ENCODE measurements at regions not wholly inside any gene's neighbourhood (a gene's known extent, or its start where the extent isn't known, plus 50 kb on each side); places are given as distances from the start of the nearest gene placed in this dataset.
"Not testable (repeated sequence)": the region's sequence is repeated elsewhere in the genome, so short reads cannot be mapped to it uniquely, and the experiment has no call there.

DNA sequence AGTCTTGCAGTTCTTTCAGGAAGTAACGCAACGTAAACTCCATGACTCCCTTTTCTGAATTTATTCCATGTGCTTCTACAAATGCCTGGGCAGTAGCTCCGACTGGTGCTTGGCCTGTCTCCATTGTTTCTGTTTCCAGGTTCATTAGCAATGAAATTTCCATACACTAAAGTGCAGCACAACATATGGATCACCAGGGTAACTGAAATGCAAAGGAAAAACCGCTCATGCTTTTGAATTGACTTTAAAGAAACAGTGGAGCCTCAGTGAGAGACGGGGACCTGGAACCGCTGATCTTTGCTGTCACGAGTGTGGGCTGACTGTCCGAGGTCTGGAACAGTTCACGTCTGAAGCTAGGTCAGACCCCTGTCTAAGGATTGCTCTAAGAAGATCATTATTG is 126.5 kb upstream of the IGFBP3 start:
- TF ChIP-seq JUND (IDR thresholded peaks at IDR 0.05) (no peak), EZH2phosphoT487 (IDR thresholded peaks at IDR 0.05; ENCODE audit: borderline replicate concordance) (no peak), YY1 (IDR thresholded peaks at IDR 0.05; ENCODE audit: extremely low read depth, insufficient replicate concordance, low read depth, low read length) (no peak), RAD21 (IDR thresholded peaks at IDR 0.05; ENCODE audit: low read depth) (no peak), SRF (IDR thresholded peaks at IDR 0.05; ENCODE audit: low read depth) (no peak), CTCF (IDR thresholded peaks at IDR 0.05 in 2 of 3, conservative IDR thresholded peaks at IDR 0.05 in 1 of 3; ENCODE audit: borderline replicate concordance in 1 of 3, insufficient read depth in 1 of 3, low read depth in 2 of 3, low read length in 2 of 3) (no peak), SIN3A (IDR thresholded peaks at IDR 0.05; ENCODE audit: low read depth) (no peak), CEBPB (IDR thresholded peaks at IDR 0.05; ENCODE audit: low read depth) (no peak), EGR1 (IDR thresholded peaks at IDR 0.05; ENCODE audit: low read depth) (no peak), POLR2A (IDR thresholded peaks at IDR 0.05; ENCODE audit: borderline replicate concordance, extremely low read depth, insufficient read depth, insufficient read length) (no peak), ELF1 (IDR thresholded peaks at IDR 0.05; ENCODE audit: borderline replicate concordance, low read depth) (no peak), ZFX (IDR thresholded peaks at IDR 0.05) (no peak), REST (IDR thresholded peaks at IDR 0.05; ENCODE audit: low read depth) (no peak)
- TF ChIP-seq, protein P1, sequence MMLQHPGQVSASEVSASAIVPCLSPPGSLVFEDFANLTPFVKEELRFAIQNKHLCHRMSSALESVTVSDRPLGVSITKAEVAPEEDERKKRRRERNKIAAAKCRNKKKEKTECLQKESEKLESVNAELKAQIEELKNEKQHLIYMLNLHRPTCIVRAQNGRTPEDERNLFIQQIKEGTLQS (IDR thresholded peaks at IDR 0.05) = no peak
- TF ChIP-seq, protein P2, sequence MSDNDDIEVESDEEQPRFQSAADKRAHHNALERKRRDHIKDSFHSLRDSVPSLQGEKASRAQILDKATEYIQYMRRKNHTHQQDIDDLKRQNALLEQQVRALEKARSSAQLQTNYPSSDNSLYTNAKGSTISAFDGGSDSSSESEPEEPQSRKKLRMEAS (IDR thresholded peaks at IDR 0.05) = no peak
- DNase-seq (ENCODE audit: low read depth, low spot score) = no peak
- ChIA-PET POLR2A (no interaction called here), RAD21 (ENCODE audit: low non-redundant PET in 1 of 2, low total read pairs in 2 of 2, uncharacterized antibody in 2 of 2, unreplicated experiment in 2 of 2) (no interaction called here), CTCF (no interaction called here)
- Histone ChIP-seq H3K9me3 (ENCODE audit: control insufficient read depth in 1 of 2, insufficient read depth in 1 of 2, low read depth in 1 of 2, low read length in 2 of 2) (no peaks in the 10 kb centered on the region), H3K4me2 (ENCODE audit: low read length) (no peak overlapping the region), H3K27ac (ENCODE audit: low read depth, low read length) (no peak overlapping the region), H3K27me3 (ENCODE audit: insufficient read depth, low read length) (no peaks in the 10 kb centered on the region), H3K36me3 (ENCODE audit: control insufficient read depth in 1 of 2, insufficient read depth in 2 of 2, low read length in 2 of 2) (no peaks in the 10 kb centered on the region), H3K79me2 (ENCODE audit: insufficient read depth, low read length) (no peaks in the 10 kb centered on the region), H3K4me1 (ENCODE audit: control insufficient read depth in 1 of 2, insufficient read depth in 2 of 2, low read length in 2 of 2) (no peaks in the 10 kb centered on the region), H2AFZ (ENCODE audit: low read depth, low read length, poor library complexity, severe bottlenecking) (no peak overlapping the region), H3K4me3 (replicated peaks in 1 of 2; ENCODE audit: low read depth in 1 of 2, low read length in 2 of 2) (no peak overlapping the region), H3K9me2 (ENCODE audit: insufficient read depth) (no peaks in the 10 kb centered on the region), H4K20me1 (ENCODE audit: insufficient read depth) (no peaks in the 10 kb centered on the region), H3K9ac (ENCODE audit: low read length) (no peak overlapping the region)
- no TSS peak for BruUV-seq (replicated peaks)
- no peak for ATAC-seq
- intact Hi-C loops (cut with micrococcal nuclease) = no loop called here

- H3K36me3 ChIP-seq (ENCODE audit: control insufficient read depth in 1 of 2, insufficient read depth in 2 of 2, low read length in 2 of 2); DNase-seq (ENCODE audit: low read depth, low spot score); H3K9ac ChIP-seq (ENCODE audit: low read length); H3K79me2 ChIP-seq (ENCODE audit: insufficient read depth, low read length); H3K27ac ChIP-seq (ENCODE audit: low read depth, low read length); H3K4me1 ChIP-seq (ENCODE audit: control insufficient read depth in 1 of 2, insufficient read depth in 2 of 2, low read length in 2 of 2); H3K4me2 ChIP-seq (ENCODE audit: low read length); H2AFZ ChIP-seq (ENCODE audit: low read depth, low read length, poor library complexity, severe bottlenecking); H4K20me1 ChIP-seq (ENCODE audit: insufficient read depth); H3K4me3 ChIP-seq (replicated peaks in 1 of 2; ENCODE audit: low read depth in 1 of 2, low read length in 2 of 2); intact Hi-C loops (cut with micrococcal nuclease); H3K9me3 ChIP-seq (ENCODE audit: control insufficient read depth in 1 of 2, insufficient read depth in 1 of 2, low read depth in 1 of 2, low read length in 2 of 2); H3K27me3 ChIP-seq (ENCODE audit: insufficient read depth, low read length); POLR2A ChIA-PET; H3K9me2 ChIP-seq (ENCODE audit: insufficient read depth); RAD21 ChIA-PET (ENCODE audit: low non-redundant PET in 1 of 2, low total read pairs in 2 of 2, uncharacterized antibody in 2 of 2, unreplicated experiment in 2 of 2); BruUV-seq (replicated peaks); ATAC-seq: not testable (repeated sequence)
- CTCF ChIA-PET = interaction anchor here (0.9 kb wide), 1 partner anchor 121 kb away, joined by 3 read pairs; no protein-coding TSS in a partner anchor
Measured at GRCh38 chr7:46043338-46043737, 122.3 kb upstream of the IGFBP3 start.
